Stimulated activated naive CD8-positive, alpha-beta T cell treated with anti-CD3 and anti-CD28 coated beads, Interleukin-15, Interleukin-2, amounts not matched to agents 100 U/mL and 50 U/mL, for 24 hours (primary cell): ENCODE measurements at regions not wholly inside any gene's neighbourhood (a gene's known extent, or its start where the extent isn't known, plus 50 kb on each side); places are given as distances from the start of the nearest gene placed in this dataset.

Source experiments
- ATAC-seq: fragments of 150-1000 bp; cut with Tn5 transposase; one replicate; pipeline ENCODE4 v1.10.0; 2021
- DNase-seq: peaks from one replicate; pipeline ENCODE4 v3.0.0; 2021

DNA sequence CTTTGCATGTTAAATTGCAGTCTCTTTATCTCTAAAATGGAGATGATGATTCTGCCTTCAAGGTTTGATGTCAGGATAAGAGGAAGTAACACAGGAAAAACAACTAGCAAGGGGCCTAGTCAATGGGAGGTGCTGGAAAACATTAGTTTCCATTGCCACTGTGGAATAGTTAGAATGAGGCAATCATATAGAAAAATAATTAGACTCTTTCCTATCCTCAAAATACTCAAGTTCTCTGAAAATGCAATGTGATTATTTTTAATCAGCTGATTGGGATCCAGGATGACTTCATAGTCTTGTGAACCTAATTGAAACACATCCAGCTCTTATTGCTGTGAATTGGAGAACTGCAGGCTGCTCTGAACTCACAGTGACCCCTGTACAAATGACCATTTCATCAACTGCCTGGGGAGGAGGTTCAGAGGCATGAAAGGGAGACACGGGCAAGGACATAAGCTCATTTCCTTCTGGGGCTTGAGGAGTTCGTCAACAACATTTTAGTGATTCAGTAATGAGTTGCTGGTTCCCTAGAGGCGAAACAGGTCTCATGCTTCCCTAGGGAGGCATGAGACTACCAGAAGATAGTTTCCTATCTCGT is 422.5 kb downstream of the LPIN1 start:
- no peak for ATAC-seq

DNA sequence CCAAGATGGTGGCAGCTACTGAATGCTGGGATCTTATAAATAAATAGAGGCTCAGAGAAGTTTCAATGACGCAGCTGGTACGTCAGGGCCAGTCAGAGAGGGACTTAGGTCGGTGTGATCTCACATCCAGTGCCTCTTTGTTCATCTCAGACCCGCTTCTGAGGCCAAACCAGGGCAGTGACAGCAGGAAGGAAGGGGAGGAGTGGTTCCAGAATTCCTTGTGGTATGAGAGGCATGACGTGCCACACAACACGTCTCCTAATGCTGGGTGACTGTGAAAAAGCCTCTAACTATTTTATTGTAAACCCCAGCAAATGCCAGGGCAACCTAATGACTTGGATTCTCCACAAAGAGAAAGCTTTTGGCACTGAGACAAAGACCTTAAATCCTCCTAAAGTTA is 423.3 kb downstream of the LPIN1 start:
- DNase-seq (peak; percentile 37), ATAC-seq (peak; percentile 61)

More for the DNA sequence above, 422.5 kb downstream of the LPIN1 start:
- DNase-seq, result no peak

- ATAC-seq (no peak), DNase-seq (no peak)
These were observed 423.7 kb downstream of the LPIN1 start for GRCh38 chr2:12170121-12170520.

- no peak for DNase-seq
- no peak for ATAC-seq
These were observed 427.0 kb downstream of the LPIN1 start for GRCh38 chr2:12173271-12173942.

DNA sequence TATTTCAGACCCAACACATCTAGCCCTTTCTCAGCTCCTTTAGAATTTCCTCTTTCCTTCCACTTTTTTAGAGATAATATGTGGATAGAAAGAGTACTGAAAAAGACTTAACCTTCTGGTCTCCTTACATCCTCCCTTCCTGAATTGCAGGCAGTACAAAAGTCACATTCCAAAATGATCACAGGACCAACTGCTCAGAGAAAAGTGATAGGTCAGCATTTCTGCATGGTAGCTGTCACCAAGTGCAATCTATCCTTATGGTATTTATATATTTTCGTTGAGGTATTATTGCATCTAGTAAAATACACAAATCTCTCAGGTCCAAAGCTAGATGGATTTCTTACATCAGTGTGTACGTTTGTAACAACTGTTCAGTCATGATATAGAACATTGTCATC is 427.5 kb downstream of the LPIN1 start:
- DNase-seq, result no peak
- ATAC-seq, result no peak

- ATAC-seq (no peak), DNase-seq (no peak)
These were observed 428.9 kb downstream of the LPIN1 start for GRCh38 chr2:12175323-12175722.

GRCh38 chr2:12176623-12177454 is 430.4 kb downstream of the LPIN1 start:
- peak; percentile 77 for ATAC-seq
- peak; percentile 28 for DNase-seq

DNA sequence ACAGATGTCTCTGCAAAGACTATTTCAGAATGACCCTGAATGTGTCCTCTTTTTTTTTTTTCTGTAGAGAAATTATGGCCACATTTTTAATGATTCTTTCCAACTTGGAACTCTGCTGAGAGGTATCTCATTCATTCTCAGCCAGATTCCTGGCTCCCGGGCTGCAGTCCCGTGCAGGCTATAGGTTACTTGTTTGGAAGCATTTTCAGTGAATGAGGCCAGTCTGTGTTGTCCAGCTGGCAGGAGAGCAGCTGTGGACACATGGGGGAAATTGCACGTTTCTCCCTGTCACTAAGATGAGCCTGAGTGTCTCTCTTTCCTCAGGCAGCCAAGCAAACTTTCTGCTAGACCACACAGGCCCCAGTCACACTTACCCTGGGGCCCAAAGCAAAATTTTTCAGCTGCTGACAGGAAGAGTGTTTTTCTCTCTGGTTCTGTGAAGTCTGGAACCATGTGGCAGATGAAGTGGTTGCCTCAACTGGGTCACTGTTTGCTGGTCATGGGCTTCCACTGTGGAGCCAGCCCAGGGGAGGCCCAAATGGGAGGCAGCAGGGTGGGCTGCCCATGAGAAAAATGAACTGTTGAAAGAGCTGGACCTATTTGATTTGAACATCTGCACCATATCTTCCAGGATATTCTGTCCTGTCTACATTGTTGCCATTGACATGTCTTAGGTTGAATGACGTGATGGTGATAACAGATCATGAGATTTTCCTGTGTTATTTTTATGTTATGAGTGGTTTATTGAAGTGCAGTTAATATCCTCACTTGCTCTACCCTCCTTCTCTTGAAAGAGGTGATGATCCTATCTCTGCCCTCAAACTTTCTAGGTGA is 431.2 kb downstream of the LPIN1 start:
- no peak for DNase-seq
- peak; percentile 53 for ATAC-seq

DNA sequence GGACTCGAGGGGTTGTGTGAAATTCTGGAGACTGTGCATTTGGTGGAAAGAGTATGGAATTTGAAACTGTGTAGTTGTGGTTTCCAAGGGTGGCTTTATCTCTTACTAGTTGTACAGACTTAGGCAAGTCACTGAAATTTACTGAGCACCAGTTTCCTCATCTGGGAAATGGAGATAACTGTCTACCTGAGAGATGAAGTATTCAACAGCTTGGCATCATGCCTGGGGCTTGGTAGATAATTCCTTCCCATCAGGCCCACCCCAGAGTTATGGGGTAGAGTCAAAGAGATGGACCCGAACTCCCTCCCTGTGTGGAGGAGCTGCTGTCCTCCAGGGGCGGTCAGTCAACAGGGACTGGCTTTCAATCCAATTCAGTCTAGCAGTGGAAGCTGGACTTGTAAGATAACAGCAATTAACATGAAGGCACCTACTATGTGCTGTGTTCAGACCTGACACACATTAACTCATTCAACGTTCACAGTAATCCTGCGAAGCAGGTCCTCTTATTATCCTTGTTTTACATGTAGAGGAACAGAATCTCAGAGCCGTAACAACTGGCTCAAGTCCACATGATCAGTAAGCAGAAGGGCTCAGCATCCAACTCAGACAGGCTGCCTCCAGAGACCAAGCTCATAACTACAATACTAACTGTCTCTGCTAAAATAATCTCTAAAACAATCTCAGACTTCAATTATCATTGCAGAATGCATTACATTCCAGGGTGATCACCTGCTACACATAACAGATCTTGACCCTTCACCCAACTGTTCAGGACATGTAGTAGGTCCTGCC is 432.1 kb downstream of the LPIN1 start:
- ATAC-seq, result no peak
- no peak for DNase-seq

- DNase-seq, result no peak
- ATAC-seq, result no peak
These were observed 433.6 kb downstream of the LPIN1 start for GRCh38 chr2:12180031-12180430.

DNA sequence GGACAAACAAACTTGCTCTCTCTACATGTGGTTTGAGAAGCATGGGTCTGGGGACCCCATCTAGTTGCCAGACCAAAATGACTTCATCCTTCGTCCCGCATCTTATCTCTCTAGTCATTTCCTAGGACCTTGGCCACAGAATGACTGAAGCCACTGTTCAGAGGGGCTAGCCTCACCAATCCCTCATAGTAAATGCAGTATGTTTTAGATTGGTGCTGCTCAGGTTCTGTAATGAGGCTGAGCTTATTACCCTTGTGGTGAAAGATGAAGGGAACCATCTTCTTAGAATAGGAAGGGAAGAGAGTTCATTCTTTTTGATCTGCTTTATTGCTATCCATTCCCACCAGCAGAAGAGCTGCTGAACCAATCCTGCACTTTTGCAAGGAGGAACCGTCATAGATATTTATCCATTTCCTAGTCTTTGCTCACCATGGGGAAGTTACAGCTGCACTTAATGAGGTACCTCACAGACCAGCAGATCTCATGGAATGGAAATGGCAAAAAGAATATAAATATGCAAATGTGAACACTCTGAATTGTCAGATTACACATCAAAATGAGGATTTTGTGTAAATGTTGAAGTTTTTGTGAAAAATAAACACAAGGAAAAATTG is 436.7 kb downstream of the LPIN1 start:
- no peak for DNase-seq
- ATAC-seq, result no peak

- ATAC-seq, result no peak
- no peak for DNase-seq
These were observed 446.3 kb downstream of the LPIN1 start for GRCh38 chr2:12192762-12193161.

DNA sequence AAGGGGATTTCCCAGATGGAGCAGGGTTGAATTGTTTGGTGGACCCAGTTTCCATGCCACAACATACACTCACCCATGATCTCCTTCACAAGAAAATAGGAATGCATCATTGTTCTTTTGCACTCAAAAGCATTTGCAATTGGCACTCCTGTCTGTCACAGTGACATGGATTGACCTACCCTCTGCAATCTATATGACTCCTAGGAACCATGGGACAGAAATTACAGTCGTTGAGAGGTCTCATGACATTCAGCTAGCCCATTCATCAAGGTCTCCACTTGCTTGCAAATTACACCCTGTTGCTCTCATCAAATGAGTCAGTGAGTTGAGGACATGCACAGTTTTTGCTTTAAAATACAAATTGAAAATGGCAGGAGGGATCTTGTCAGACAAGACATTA is 448.5 kb downstream of the LPIN1 start:
- DNase-seq (no peak), ATAC-seq (no peak)

DNA sequence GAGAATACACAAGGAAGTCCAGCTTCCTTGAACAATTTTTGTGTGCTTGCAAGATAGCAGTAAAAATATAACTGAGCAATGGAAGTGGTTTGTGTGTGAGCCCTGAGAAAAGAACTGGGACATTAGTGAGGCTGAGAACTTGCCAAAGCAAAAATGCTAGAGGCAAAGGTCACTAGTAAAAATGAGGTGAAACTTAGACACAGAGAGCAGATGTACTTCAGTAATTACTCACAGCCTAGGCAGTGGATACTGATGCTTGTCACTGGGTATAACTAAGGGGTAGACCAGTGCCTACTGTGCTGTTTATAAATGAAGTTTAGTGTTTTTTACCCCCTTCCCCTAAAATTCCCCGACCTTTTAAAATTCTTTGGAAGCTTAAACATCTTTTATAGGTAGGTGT is 450.1 kb downstream of the LPIN1 start:
- DNase-seq (no peak), ATAC-seq (peak; percentile 59)

DNA sequence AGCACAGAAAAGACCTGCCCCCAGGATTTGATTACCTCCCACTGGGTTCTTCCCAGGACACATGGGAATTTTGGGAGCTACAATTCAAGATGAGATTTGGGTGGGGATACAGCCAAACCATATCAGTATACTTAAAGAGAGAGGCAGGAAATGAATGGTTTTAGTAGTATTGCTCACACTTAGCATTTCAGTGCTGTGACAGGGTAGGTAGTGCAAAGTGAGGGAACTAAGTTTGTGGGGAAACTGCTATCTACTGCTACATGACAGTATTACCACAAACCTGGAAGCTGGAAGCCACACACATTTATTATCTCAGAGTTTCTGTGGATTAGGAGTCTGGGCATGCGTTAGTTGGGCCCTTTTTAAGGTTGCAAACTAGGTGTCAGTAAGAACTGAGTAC is 450.7 kb downstream of the LPIN1 start:
- DNase-seq (no peak), ATAC-seq (peak; percentile 43)

GRCh38 chr2:12199491-12200211 is 453.2 kb downstream of the LPIN1 start:
- no peak for ATAC-seq
- DNase-seq, result no peak

DNA sequence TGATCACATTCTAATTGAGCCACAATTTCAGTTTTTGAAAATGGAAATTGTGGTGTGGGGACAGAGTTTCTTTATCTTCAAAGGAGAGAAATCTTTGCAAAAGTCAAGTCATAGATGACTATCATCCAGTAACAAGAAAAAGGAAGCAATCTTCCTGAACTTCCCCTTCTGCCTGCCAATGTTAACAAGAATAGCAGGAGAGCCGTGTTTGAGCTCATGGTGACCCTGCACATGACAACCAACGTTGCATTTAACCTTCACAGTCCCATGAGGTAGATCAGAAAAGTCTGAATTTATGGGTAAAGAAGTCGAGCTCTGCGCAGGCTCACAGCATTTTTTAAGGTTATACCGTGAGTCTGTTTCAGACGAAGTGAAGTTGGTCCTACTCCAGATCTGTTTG is 454.9 kb downstream of the LPIN1 start:
- DNase-seq, result no peak
- no peak for ATAC-seq

- DNase-seq, result no peak
- no peak for ATAC-seq
These were observed 456.1 kb downstream of the LPIN1 start for GRCh38 chr2:12202313-12203075.

DNA sequence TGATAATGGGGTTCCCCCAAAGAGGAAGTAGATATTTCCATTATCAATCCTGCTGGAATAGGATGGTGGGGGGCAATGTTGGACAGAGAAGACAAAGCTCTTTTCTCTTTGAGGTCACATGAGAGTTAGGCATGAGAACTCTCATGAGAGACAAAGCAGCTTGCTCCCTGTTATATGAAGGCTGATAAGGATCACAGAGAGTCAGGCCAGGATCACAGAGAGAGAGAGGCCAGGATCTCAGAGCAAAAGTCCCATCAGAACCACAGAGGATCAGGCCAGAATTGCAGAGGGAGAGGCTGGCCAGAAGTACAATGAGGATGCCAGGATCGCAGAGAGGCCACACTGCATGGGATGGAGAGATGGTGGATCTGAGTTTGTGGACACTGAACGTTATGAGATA is 457.1 kb downstream of the LPIN1 start:
- DNase-seq, result no peak
- ATAC-seq, result no peak

- no peak for ATAC-seq
- DNase-seq, result no peak
These were observed 458.7 kb downstream of the LPIN1 start for GRCh38 chr2:12205086-12205485.
